Muscle layer of colon (tissue), 2 donors: ENCODE measurements at regions not wholly inside any gene's neighbourhood (a gene's known extent, or its start where the extent isn't known, plus 50 kb on each side); places are given as distances from the start of the nearest gene placed in this dataset.

Source experiments
- H3K27ac ChIP-seq: one replicate; pipeline ENCODE4 v1.7.0; 2013; ENCODE audit warnings: low read depth, mild to moderate bottlenecking, low read length, moderate library complexity
- H3K27me3 ChIP-seq, 2 donors: one replicate each; pipeline ENCODE4 v1.7.0; 2013; ENCODE audit warnings: low read length in 2 of 2, mild to moderate bottlenecking in 2 of 2; ENCODE audit not compliant: insufficient read depth in 2 of 2, control insufficient read depth in 1 of 2
- H3K36me3 ChIP-seq: one replicate; pipeline ENCODE4 v1.7.0; 2013; ENCODE audit warnings: mild to moderate bottlenecking, low read length; ENCODE audit not compliant: insufficient read depth
- H3K4me1 ChIP-seq: one replicate; pipeline ENCODE4 v1.7.0; 2013; ENCODE audit warnings: mild to moderate bottlenecking, low read length; ENCODE audit not compliant: insufficient read depth
- H3K4me3 ChIP-seq, 2 donors: one replicate each; pipeline ENCODE4 v1.7.0; 2013; ENCODE audit warnings: low read length in 2 of 2, low read depth in 1 of 2, mild to moderate bottlenecking in 1 of 2, moderate library complexity in 1 of 2
- H3K9ac ChIP-seq: one replicate; pipeline ENCODE4 v1.7.0; 2013; ENCODE audit warnings: low read length
- H3K9me3 ChIP-seq: one replicate; pipeline ENCODE4 v1.7.0; 2013; ENCODE audit warnings: mild to moderate bottlenecking, low read length
- donor health status: abdominal sarcoma.
- donor health status: Adenocarcinoma of cecum.

DNA sequence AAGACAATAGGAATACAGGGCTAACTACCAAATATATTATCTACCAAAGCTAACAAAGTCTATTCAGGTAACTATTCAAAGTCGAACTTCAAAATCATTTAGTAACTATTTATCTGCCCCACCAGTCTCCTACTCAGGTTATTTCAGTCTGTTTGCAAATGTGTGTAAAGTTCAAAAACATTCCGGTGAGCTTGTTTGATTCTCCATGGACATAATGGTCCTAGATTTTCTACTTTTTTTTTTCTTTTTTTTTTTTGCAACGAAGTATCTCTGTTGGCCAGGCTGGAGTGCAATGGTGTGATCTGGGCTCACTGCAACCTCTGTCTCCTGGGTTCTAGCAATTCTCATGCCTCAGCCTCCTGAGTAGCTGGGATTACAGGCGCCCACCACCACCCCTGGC is 236.0 kb upstream of the FOXQ1 start:
- Histone ChIP-seq H3K27me3 (no peaks in the 10 kb centered on the region), H3K9ac (no peak overlapping the region)

DNA sequence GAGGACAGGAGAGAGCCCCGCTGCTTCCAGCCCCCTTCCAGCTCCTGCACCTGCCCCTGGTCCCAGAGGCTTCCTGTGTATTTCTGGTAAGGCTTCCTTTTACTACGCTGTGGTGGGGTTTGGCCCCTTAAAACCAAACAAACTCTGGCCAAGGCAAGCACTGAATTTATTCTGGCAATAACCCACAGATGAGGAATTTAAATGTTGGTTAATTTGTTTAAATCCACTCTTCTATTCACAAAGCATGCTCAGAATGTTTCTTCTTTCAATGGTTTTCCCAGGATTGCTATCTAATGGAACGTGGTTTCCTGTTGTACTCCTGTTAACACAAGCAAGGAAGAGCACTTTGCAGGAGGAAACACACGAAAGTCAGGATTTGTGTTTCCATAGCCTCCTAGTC is 236.5 kb upstream of the FOXQ1 start:
- Histone ChIP-seq H3K9ac (no peak overlapping the region), H3K27ac (no peak overlapping the region), H3K4me3 (no peak overlapping the region), H3K4me1 (peaks cover 4% of the 10 kb centered on the region), H3K36me3 (no peaks in the 10 kb centered on the region), H3K9me3 (no peaks in the 10 kb centered on the region), H3K27me3 (no peaks in the 10 kb centered on the region)

More for the DNA sequence above, 236.0 kb upstream of the FOXQ1 start:
- no peaks in the 10 kb centered on the region for H3K4me1 ChIP-seq
- no peaks in the 10 kb centered on the region for H3K9me3 ChIP-seq
- H3K4me3 ChIP-seq = no peak overlapping the region
- H3K36me3 ChIP-seq = no peaks in the 10 kb centered on the region
- no peak overlapping the region for H3K27ac ChIP-seq

DNA sequence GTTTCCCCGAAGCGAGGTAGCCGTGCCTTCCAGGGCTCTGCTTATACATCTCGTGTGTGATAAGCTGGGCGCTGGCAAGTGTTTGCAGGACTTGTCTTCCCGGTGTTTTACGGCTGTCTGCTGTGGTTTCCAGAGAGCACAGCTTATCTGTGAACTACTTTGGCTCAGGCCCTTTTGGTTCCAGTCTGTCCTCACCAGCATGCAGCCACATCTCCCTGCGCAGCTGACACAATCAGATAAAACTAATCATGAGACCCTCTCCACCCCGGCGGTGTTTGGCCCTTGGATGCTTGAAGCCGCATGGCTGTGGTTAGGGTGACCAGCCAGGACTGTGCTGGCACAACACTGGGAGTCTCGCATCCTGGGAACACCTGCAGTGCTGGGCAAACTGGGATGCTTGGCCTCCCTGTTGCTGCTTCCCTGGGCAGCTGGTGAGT is 241.8 kb upstream of the FOXQ1 start:
- Histone ChIP-seq H3K9ac (no peak overlapping the region), H3K9me3 (no peaks in the 10 kb centered on the region), H3K4me3 (no peak overlapping the region), H3K4me1 (peaks cover 19% of the 10 kb centered on the region), H3K27me3 (no peaks in the 10 kb centered on the region), H3K27ac (no peak overlapping the region), H3K36me3 (no peaks in the 10 kb centered on the region)

DNA sequence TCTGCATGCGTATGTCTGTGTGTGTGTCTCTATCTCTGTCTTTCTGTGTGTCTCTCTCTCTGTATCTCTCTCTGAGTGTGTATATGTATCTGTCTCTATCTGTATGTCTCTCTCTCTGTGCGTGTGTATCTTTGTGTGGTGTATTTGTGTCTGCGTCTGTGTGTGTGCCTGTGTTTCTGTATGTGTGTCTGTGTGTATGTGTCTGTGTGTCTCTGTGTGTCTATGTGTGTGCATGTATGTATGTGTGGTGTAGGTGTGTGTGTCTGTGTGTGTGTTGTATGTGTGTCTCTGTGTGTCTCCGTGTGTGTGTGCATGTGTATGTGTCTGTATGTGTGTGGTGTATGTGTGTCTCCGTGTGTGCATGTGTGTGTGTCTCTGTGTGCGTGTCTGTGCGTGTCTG is 243.0 kb upstream of the FOXQ1 start:
- Histone ChIP-seq H3K36me3 (no peaks in the 10 kb centered on the region), H3K4me3 (no peak overlapping the region), H3K27ac (no peak overlapping the region), H3K27me3 (no peaks in the 10 kb centered on the region), H3K9me3 (no peaks in the 10 kb centered on the region), H3K4me1 (peaks cover 19% of the 10 kb centered on the region), H3K9ac (no peak overlapping the region)

DNA sequence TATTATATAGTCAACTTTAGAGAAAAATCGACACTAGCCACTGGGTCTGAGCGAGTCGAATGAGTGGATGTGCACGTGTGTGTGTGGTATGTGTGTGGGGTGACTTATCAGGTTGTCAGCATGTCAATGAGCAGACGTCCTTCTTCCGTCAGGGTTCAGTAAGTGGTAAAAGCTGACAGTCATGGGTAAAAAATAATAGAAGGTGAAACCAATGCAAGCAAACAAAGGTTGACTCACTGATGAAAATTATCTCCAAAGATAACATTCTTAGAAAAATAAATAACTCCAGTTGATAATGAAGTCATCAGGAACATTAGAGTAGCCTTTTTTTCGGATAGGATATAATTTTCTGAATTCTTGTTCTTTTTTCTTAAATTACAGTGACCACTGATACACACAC is 243.8 kb upstream of the FOXQ1 start:
- Histone ChIP-seq H3K9me3 (no peaks in the 10 kb centered on the region), H3K9ac (no peak overlapping the region), H3K27ac (no peak overlapping the region), H3K4me1 (peaks cover 19% of the 10 kb centered on the region), H3K4me3 (no peak overlapping the region), H3K36me3 (no peaks in the 10 kb centered on the region), H3K27me3 (no peaks in the 10 kb centered on the region)

DNA sequence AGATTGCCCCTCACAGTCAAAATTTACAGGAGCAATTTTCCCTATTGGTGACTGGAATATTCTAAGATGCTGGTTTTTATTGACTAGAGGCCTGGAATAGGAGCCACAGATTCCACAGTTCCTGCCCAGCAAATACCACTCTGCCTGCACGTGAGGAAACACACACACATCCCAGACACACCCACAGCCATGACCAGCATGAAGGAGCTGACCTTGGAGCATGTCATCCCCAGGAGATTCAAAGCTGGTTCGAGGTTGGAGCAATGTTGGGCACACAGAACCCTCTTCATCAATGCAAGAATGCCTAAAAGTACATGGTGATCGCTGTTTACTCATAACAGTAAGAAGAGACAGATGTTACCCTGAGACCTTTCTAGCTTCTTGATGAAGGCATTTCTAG is 244.6 kb upstream of the FOXQ1 start:
- Histone ChIP-seq H3K9ac (no peak overlapping the region), H3K4me3 (no peak overlapping the region), H3K9me3 (no peaks in the 10 kb centered on the region), H3K36me3 (no peaks in the 10 kb centered on the region), H3K27me3 (no peaks in the 10 kb centered on the region), H3K4me1 (peaks cover 19% of the 10 kb centered on the region), H3K27ac (no peak overlapping the region)

DNA sequence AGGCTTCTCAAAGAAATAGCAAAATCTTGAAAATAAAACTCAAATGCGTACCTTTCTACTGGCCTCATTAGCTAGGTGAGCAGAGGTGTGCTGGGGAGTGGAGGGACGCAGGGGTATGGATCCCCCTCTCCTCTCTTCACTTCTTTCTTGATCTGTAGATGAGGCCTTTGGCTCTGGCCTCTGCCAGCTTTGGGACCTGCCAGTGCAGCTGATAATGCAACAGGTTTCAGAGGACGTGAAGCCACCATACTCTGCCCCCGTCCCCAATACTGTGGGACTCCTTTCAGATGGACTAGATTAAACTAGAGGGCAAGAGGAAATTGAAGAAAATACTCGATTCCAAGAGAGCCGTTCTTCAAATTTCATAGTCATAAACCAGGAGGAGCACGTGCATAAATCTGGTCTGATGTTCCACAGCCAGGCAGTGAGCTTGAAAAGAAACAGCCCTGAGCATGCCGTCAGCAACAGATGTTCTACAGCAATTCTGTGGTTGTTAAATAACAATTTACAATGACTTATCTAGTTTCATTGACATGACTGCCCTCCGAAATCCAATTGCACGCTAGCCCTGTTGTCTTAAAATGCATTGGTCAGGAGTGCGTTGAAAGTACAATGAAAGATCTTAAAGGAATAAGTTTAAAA is 245.3 kb upstream of the FOXQ1 start:
- Histone ChIP-seq H3K4me3 (no peak overlapping the region), H3K9me3 (no peaks in the 10 kb centered on the region), H3K9ac (no peak overlapping the region), H3K27me3 (no peaks in the 10 kb centered on the region), H3K4me1 (peaks cover 19% of the 10 kb centered on the region), H3K27ac (no peak overlapping the region), H3K36me3 (no peaks in the 10 kb centered on the region)

DNA sequence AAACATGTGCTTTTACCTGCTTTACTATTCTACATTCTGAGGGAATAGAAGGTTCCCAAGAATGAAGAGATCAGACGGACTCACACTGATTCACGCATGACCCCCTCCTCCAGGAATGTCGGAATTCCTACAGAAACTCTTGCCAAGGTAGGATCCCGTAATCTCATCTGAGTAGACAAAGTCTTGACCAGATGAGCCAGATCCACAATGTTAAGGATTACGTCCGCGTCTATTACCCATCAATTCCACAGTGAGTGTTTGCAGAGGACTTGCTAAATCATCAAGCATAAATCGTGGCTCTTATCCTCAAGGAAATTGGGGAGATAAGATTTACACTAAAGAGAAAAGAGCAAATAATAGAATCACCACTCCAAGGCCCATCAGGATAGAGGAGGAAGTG is 245.9 kb upstream of the FOXQ1 start:
- no peak overlapping the region for H3K27ac ChIP-seq
- peaks cover 19% of the 10 kb centered on the region for H3K4me1 ChIP-seq
- H3K9ac ChIP-seq = no peak overlapping the region
- no peak overlapping the region for H3K4me3 ChIP-seq
- H3K27me3 ChIP-seq = no peaks in the 10 kb centered on the region
- no peaks in the 10 kb centered on the region for H3K9me3 ChIP-seq
- no peaks in the 10 kb centered on the region for H3K36me3 ChIP-seq

DNA sequence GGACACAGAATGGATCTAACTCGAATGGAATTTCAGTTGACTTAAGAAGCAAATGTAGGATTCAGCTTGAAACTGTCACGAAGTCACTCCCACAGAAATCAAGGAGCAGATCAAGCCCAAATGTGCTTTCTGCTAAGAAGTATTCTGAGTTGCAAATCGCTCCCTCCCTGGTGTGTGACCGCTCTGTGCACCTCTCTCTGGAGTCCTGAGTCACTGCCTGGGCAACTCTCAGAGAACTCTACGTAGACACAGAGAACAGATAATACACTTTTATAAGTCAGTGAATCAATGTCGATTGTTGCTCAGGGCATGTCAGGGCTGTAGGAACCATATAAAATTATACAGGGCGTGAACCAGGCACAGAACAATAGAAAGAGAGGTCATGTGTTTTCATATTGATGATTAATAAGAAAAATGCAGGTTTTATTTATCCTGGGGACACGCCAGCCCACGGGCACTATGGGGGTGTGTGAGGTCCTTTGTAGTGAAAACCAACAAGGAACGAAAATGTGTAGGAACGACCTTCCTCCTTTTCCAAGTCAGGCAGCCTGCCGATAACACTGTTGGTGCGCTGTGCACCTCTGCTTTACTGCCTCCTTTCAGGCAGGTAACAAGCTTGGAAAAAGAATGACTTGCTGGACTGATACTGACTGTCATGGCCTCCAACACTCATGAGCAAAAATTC is 248.1 kb upstream of the FOXQ1 start:
- Histone ChIP-seq H3K27ac (no peak overlapping the region), H3K27me3 (no peaks in the 10 kb centered on the region), H3K9ac (no peak overlapping the region), H3K9me3 (no peaks in the 10 kb centered on the region), H3K36me3 (no peaks in the 10 kb centered on the region), H3K4me1 (peaks cover 5% of the 10 kb centered on the region), H3K4me3 (no peak overlapping the region)

DNA sequence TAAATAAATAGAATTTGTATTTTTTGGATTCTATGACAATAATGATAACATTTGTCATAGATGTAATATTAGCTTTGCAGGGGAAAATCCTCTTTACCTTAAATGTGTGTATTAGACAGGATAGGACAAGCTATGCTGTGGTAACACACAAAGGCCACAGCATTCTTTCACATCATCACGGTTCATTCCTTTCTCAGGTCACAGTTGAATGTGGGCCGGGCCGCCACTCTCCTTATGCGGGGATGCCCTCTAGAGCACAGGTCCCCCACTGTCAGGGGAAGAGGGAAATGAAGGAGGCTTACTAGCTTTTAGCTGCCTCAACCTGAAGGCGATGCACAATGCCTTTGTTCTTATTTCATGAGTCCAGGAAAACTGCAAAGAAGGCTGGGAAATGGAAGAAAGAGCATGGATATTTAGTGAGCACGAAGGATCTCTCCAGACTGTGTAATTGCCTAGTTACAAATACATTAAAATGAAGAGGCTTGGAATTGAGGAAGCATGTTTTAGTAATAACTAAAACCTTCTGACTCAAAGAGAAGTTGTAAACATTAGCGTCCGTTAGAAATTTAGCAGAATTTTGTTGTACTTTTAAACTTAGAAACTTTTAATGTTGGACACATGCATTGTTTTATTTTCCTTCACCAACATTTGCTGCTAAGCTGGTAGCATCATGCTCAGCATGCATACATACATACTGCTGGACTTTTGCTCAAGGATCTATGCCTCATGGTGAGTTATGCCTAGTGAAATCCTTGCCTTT is 248.9 kb upstream of the FOXQ1 start:
- Histone ChIP-seq H3K9ac (no peak overlapping the region), H3K27ac (no peak overlapping the region), H3K9me3 (no peaks in the 10 kb centered on the region), H3K36me3 (no peaks in the 10 kb centered on the region), H3K4me3 (no peak overlapping the region), H3K27me3 (no peaks in the 10 kb centered on the region), H3K4me1 (peaks cover 5% of the 10 kb centered on the region)

DNA sequence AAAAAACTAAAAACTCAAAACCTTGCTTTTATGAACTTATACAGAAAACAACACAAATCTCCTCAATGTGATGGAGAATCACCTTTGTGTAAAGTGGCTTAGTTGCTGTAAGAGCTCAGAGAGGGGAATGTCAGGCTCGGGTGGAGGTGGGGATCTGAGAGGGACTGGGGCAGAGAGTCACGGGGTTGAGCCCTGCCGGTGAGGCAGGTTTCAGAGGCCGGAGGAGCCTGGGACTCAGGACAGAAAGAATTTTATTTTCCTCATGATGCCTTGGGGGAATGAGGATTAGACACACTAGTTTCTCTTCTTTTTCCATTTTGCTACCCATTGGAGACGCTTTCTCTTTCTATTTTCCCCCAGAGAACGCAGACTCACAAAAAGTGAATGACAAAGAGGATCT is 252.3 kb upstream of the FOXQ1 start:
- Histone ChIP-seq H3K9me3 (no peaks in the 10 kb centered on the region), H3K27me3 (no peaks in the 10 kb centered on the region), H3K27ac (no peak overlapping the region), H3K9ac (no peak overlapping the region), H3K36me3 (no peaks in the 10 kb centered on the region), H3K4me1 (no peaks in the 10 kb centered on the region), H3K4me3 (no peak overlapping the region)
